Small intestine (tissue), 7 donors: ENCODE measurements at regions not wholly inside any gene's neighbourhood (a gene's known extent, or its start where the extent isn't known, plus 50 kb on each side); places are given as distances from the start of the nearest gene placed in this dataset.

Source experiments
- DNase-seq, 2 donors: peaks; one replicate each; pipeline versions ENCODE4 v3.0.0 to v3.0.0-alpha.2; 2013
- FAIRE-seq: peaks from 2 replicates; lab custom pipeline; 2012; peaks lifted over from hg19 to GRCh38; lab: Jason Lieb, UNC
- H3K27ac ChIP-seq, 3 donors: one replicate each; pipeline ENCODE4 v1.5.1; 2013; ENCODE audit warnings: low read length in 2 of 3, mild to moderate bottlenecking in 2 of 3, control low read depth in 1 of 3, inconsistent platforms in 1 of 3, low read depth in 1 of 3, moderate library complexity in 1 of 3
- H3K27me3 ChIP-seq, 3 donors: one replicate each; pipeline ENCODE4 v1.6.1; 2013; ENCODE audit warnings: low read length in 3 of 3, inconsistent platforms in 1 of 3; ENCODE audit not compliant: control insufficient read depth in 3 of 3, insufficient read depth in 3 of 3
- H3K36me3 ChIP-seq, 3 donors: one replicate each; pipeline ENCODE4 v1.6.1; 2013; ENCODE audit warnings: low read length in 3 of 3, inconsistent platforms in 1 of 3, low read depth in 1 of 3, mild to moderate bottlenecking in 1 of 3, moderate library complexity in 1 of 3; ENCODE audit not compliant: control insufficient read depth in 3 of 3, insufficient read depth in 2 of 3
- H3K4me1 ChIP-seq, 3 donors: one replicate each; pipeline ENCODE4 v1.6.1; 2013; ENCODE audit warnings: low read length in 2 of 3, inconsistent platforms in 1 of 3, low read depth in 1 of 3, mild to moderate bottlenecking in 1 of 3, moderate library complexity in 1 of 3; ENCODE audit not compliant: control insufficient read depth in 3 of 3, insufficient read depth in 2 of 3
- H3K4me3 ChIP-seq, 3 donors: one replicate each; pipeline ENCODE4 v1.5.1; 2013; ENCODE audit warnings: low read length in 3 of 3, control low read depth in 1 of 3, inconsistent platforms in 1 of 3, low read depth in 1 of 3, mild to moderate bottlenecking in 1 of 3, moderate library complexity in 1 of 3
- H3K9me3 ChIP-seq, 2 donors: one replicate each; pipeline ENCODE4 v1.6.1; 2013; ENCODE audit warnings: low read depth in 1 of 2, low read length in 1 of 2; ENCODE audit not compliant: control insufficient read depth in 2 of 2, insufficient read depth in 1 of 2
- WGBS, 3 donors: extraction: QIAGEN DNeasy Blood & Tissue Kit; methylation state at CpG; one replicate each; pipeline ENCODE4 v1.1.7; 2013; 5-methylcytosine and 5-hydroxymethylcytosine counted together
- donor health status: healthy with polysubstance abuse.
- donor health status: control.
- donor health status: control.
- donor health status: Bipolar disorder and iron deficiency.
- donor health status: healthy.

GRCh38 chr16:8204096-8204495 is 386.2 kb downstream of the TMEM114 start:
- Histone ChIP-seq H3K36me3 (no peaks in the 10 kb centered on the region), H3K27me3 (no peaks in the 10 kb centered on the region), H3K4me3 (no peak overlapping the region), H3K27ac (no peak overlapping the region), H3K9me3 (peaks cover 0 to 4% of the 10 kb centered on the region in 2 donors), H3K4me1 (no peaks in the 10 kb centered on the region)
- 56 to 81% (median 65%) methylated on average over 4 of the region's 4 CpGs for WGBS, 3 donors
- no peak for FAIRE-seq
- DNase-seq: no peak

GRCh38 chr16:8203101-8203500 is 387.2 kb downstream of the TMEM114 start:
- no peak overlapping the region for H3K27ac ChIP-seq
- DNase-seq (no peak), FAIRE-seq (no peak)

GRCh38 chr16:8200839-8201238 is 389.5 kb downstream of the TMEM114 start:
- no peak overlapping the region for H3K4me3 ChIP-seq
- DNase-seq (no peak), FAIRE-seq (no peak)
- H3K27me3 ChIP-seq: no peaks in the 10 kb centered on the region
- no peaks in the 10 kb centered on the region for H3K36me3 ChIP-seq
- H3K27ac ChIP-seq: no peak overlapping the region
- no peaks in the 10 kb centered on the region for H3K4me1 ChIP-seq
- 80 to 89% (median 82%) methylated on average over 2 of the region's 2 CpGs for WGBS, 3 donors
- H3K9me3 ChIP-seq: peaks cover 0 to 4% of the 10 kb centered on the region in 2 donors

More at GRCh38 chr16:8203101-8203500, 387.2 kb downstream of the TMEM114 start:
- no peaks in the 10 kb centered on the region for H3K27me3 ChIP-seq
- H3K9me3 ChIP-seq: peaks cover 0 to 4% of the 10 kb centered on the region in 2 donors
- H3K4me1 ChIP-seq: no peaks in the 10 kb centered on the region
- H3K4me3 ChIP-seq: no peak overlapping the region
- WGBS, 3 donors: 70 to 82% (median 77%) methylated on average over 2 of the region's 2 CpGs
- no peaks in the 10 kb centered on the region for H3K36me3 ChIP-seq

- no peak overlapping the region for H3K4me3 ChIP-seq
- H3K27me3 ChIP-seq: no peaks in the 10 kb centered on the region
- H3K27ac ChIP-seq: no peak overlapping the region
- FAIRE-seq: no peak
- WGBS, 3 donors: 48 to 59% (median 58%) methylated on average over 5 of the region's 5 CpGs
- no peaks in the 10 kb centered on the region for H3K4me1 ChIP-seq
- no peaks in the 10 kb centered on the region for H3K36me3 ChIP-seq
- no peak for DNase-seq
- peaks cover 0 to 4% of the 10 kb centered on the region in 2 donors for H3K9me3 ChIP-seq
These were observed 390.9 kb downstream of the TMEM114 start for GRCh38 chr16:8199390-8199789.

GRCh38 chr16:8194794-8195193 is 395.5 kb downstream of the TMEM114 start:
- Histone ChIP-seq H3K27ac (no peak overlapping the region), H3K36me3 (no peaks in the 10 kb centered on the region), H3K9me3 (no peaks in the 10 kb centered on the region), H3K4me3 (no peak overlapping the region), H3K4me1 (no peaks in the 10 kb centered on the region), H3K27me3 (no peaks in the 10 kb centered on the region)
- no peak for FAIRE-seq
- no peak for DNase-seq
- 29 to 39% (median 32%) methylated on average over 2 of the region's 2 CpGs for WGBS, 3 donors

GRCh38 chr16:8188841-8189240 is 401.5 kb downstream of the TMEM114 start:
- WGBS, 3 donors: 67 to 72% (median 69%) methylated on average over 8 of the region's 8 CpGs
- Histone ChIP-seq H3K27me3 (no peaks in the 10 kb centered on the region), H3K4me1 (no peaks in the 10 kb centered on the region), H3K36me3 (no peaks in the 10 kb centered on the region), H3K4me3 (no peak overlapping the region), H3K27ac (no peak overlapping the region), H3K9me3 (no peaks in the 10 kb centered on the region)
- no peak for DNase-seq
- FAIRE-seq: no peak

- WGBS, 3 donors: 48 to 58% (median 52%) methylated on average over 5 of the region's 5 CpGs
- H3K36me3 ChIP-seq: no peaks in the 10 kb centered on the region
- no peak overlapping the region for H3K4me3 ChIP-seq
- no peaks in the 10 kb centered on the region for H3K4me1 ChIP-seq
- no peak for FAIRE-seq
- H3K27me3 ChIP-seq: no peaks in the 10 kb centered on the region
- no peak overlapping the region for H3K27ac ChIP-seq
- no peak for DNase-seq
- no peaks in the 10 kb centered on the region for H3K9me3 ChIP-seq
These were observed 402.4 kb downstream of the TMEM114 start for GRCh38 chr16:8187782-8188372.

GRCh38 chr16:8184854-8185253 is 405.5 kb downstream of the TMEM114 start:
- no peak for FAIRE-seq
- Histone ChIP-seq H3K9me3 (no peaks in the 10 kb centered on the region), H3K4me1 (no peaks in the 10 kb centered on the region), H3K27me3 (no peaks in the 10 kb centered on the region), H3K36me3 (no peaks in the 10 kb centered on the region), H3K27ac (no peak overlapping the region), H3K4me3 (no peak overlapping the region)
- 47 to 69% (median 64%) methylated on average over 1 of the region's 1 CpG for WGBS, 3 donors
- peak in 1 of 2 donors; percentile 27 for DNase-seq
